ENCODE measurements at regions not wholly inside any gene's neighbourhood (a gene's known extent, or its start where the extent isn't known, plus 50 kb on each side); places are given as distances from the start of the nearest gene placed in this dataset.
"Not testable (repeated sequence)": the region's sequence is repeated elsewhere in the genome, so short reads cannot be mapped to it uniquely, and the experiment has no call there.

DNA sequence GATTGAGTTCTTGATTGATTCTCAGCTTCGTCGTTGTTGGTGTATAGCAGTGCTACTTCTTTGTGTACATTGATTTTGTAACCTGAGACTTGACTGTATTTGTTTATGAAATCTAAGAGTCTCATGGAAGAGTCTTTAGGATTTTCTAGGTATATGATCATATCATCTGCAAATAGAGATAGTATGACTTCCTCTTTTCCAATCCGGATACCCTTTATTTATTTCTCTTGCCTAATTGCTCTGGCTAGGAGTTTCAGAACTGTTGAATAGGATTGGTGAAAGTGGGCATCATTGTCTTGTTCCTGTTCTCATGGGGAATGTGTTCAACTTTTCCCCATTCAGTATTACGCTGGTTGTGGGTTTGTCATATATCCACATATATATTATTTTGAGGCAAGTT lies 72.3 kb upstream of the ADORA2B start:
- TF ChIP-seq ZNF660 (tag by site-specific recombination; IDR thresholded peaks at IDR 0.05) = 0 out of 2 replicates have a peak, but pooled peaks have one; percentile 18
- TF ChIP-seq ZBTB17 (tag by site-specific recombination; IDR thresholded peaks at IDR 0.05) = 0 out of 2 replicates have a peak, but pooled peaks have one; percentile 13
- POLR2A ChIA-PET; H3K4me1 ChIP-seq (ENCODE audit: control insufficient read depth, insufficient read depth, low read length); CTCF ChIA-PET; H3K4me3 ChIP-seq (ENCODE audit: low read depth, low read length); H3K36me3 ChIP-seq (ENCODE audit: control insufficient read depth in 2 of 2, insufficient read depth in 1 of 2, low read length in 2 of 2); H3K9me3 ChIP-seq (ENCODE audit: control insufficient read depth, insufficient read depth, low read depth, low read length); H3K27ac ChIP-seq (ENCODE audit: extremely low read depth, low read depth, low read length): not testable (repeated sequence)

GRCh38 chr17:15877882-15878500 lies 66.9 kb upstream of the ADORA2B start:
- H3K36me3 ChIP-seq (ENCODE audit: control insufficient read depth in 2 of 2, insufficient read depth in 1 of 2, low read length in 2 of 2); CTCF ChIA-PET; H3K4me3 ChIP-seq (ENCODE audit: low read depth, low read length); H3K27ac ChIP-seq (ENCODE audit: extremely low read depth, low read depth, low read length); H3K9me3 ChIP-seq (ENCODE audit: control insufficient read depth, insufficient read depth, low read depth, low read length); H3K4me1 ChIP-seq (ENCODE audit: control insufficient read depth, insufficient read depth, low read length); POLR2A ChIA-PET: not testable (repeated sequence)

DNA sequence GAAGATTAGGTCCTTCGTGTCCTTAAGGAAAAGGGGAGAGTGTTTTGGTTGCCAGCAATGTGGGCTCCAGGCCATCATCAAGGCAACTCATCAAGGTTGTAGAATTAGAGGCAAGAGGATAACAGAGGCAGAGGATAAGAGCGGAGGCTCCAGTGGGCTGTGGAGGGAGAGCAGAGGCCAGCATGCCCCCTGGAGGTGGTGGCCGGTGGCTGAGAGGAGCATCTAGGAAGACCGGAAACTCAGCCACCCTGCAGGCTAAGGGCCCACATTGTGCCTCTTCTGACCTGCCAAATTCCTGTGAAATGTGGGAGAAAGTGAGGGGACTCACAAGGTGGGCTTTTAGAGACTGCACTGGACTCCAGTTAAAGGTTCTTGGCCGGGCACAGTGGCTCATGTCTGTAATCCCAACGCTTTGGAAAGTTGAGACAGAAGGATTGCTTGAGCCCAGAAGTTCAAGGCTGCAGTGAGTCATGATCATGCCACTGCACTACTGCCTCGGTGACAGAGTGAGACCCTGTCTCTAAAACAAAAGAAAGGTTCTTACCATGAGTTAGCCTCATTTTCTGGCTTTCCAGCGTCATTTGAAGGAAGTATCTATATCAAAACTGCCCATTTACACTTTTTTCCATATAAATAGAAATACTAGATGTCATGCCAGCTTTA lies 62.7 kb upstream of the ADORA2B start:
- ChIA-PET POLR2A (no interaction called here), CTCF (no interaction called here)
- no peaks in the 10 kb centered on the region for H3K4me1 ChIP-seq (ENCODE audit: control insufficient read depth, insufficient read depth, low read length)
- TF ChIP-seq CTCF (tag by site-specific recombination; IDR thresholded peaks at IDR 0.05) (0 out of 2 replicates have a peak, but pooled peaks have one; percentile 22), ZNF114 (tag by site-specific recombination; IDR thresholded peaks at IDR 0.05) (no peak)
- no peak overlapping the region for H3K27ac ChIP-seq (ENCODE audit: extremely low read depth, low read depth, low read length)
- no peaks in the 10 kb centered on the region for H3K36me3 ChIP-seq (ENCODE audit: control insufficient read depth in 2 of 2, insufficient read depth in 1 of 2, low read length in 2 of 2)
- no peak overlapping the region for H3K4me3 ChIP-seq (ENCODE audit: low read depth, low read length)
- no peaks in the 10 kb centered on the region for H3K9me3 ChIP-seq (ENCODE audit: control insufficient read depth, insufficient read depth, low read depth, low read length)

- H3K4me3 ChIP-seq (ENCODE audit: low read depth, low read length) = no peak overlapping the region
- H3K4me1 ChIP-seq (ENCODE audit: control insufficient read depth, insufficient read depth, low read length) = no peaks in the 10 kb centered on the region
- POLR2A ChIA-PET = no interaction called here
- CTCF ChIA-PET = no interaction called here
- TF ChIP-seq ZNF391 (tag by site-specific recombination; IDR thresholded peaks at IDR 0.05; ENCODE audit: borderline replicate concordance, low read depth) (no peak), ZNF549 (tag by site-specific recombination; IDR thresholded peaks at IDR 0.05) (no peak), ZNF629 (tag by site-specific recombination; IDR thresholded peaks at IDR 0.05) (no peak), ZNF510 (tag by site-specific recombination; IDR thresholded peaks at IDR 0.05; ENCODE audit: insufficient replicate concordance) (no peak), TRIM28 (IDR thresholded peaks at IDR 0.05; ENCODE audit: borderline replicate concordance, low read length) (no peak), SP3 (tag by site-specific recombination; IDR thresholded peaks at IDR 0.05) (no peak), ZIC2 (tag by site-specific recombination; IDR thresholded peaks at IDR 0.05) (no peak), ZNF266 (tag by site-specific recombination; IDR thresholded peaks at IDR 0.05; ENCODE audit: low read depth) (no peak), ZNF133 (tag by site-specific recombination; IDR thresholded peaks at IDR 0.05) (no peak), TCF7L2 (IDR thresholded peaks at IDR 0.05; ENCODE audit: borderline replicate concordance, low read depth, low read length) (no peak), SCRT1 (tag by site-specific recombination; IDR thresholded peaks at IDR 0.05; ENCODE audit: borderline replicate concordance) (no peak), CTCF (tag by site-specific recombination; IDR thresholded peaks at IDR 0.05) (no peak), ZNF776 (tag by site-specific recombination; IDR thresholded peaks at IDR 0.05; ENCODE audit: borderline replicate concordance) (no peak), ZSCAN5A (tag by site-specific recombination; IDR thresholded peaks at IDR 0.05) (no peak), ZBTB48 (tag by site-specific recombination; IDR thresholded peaks at IDR 0.05) (no peak), ZNF660 (tag by site-specific recombination; IDR thresholded peaks at IDR 0.05) (no peak), ZNF785 (tag by site-specific recombination; IDR thresholded peaks at IDR 0.05) (no peak), HOXD13 (CRISPR knock-in tag; IDR thresholded peaks at IDR 0.05; ENCODE audit: borderline replicate concordance) (no peak)
- no peaks in the 10 kb centered on the region for H3K36me3 ChIP-seq (ENCODE audit: control insufficient read depth in 2 of 2, insufficient read depth in 1 of 2, low read length in 2 of 2)
- no peak overlapping the region for H3K27ac ChIP-seq (ENCODE audit: extremely low read depth, low read depth, low read length)
- no peaks in the 10 kb centered on the region for H3K9me3 ChIP-seq (ENCODE audit: control insufficient read depth, insufficient read depth, low read depth, low read length)
Measured at GRCh38 chr17:15882777-15883176, 62.2 kb upstream of the ADORA2B start.

Data from HEK293 (cell line).